GM12872 (cell line): ENCODE measurements at regions not wholly inside any gene's neighbourhood (a gene's known extent, or its start where the extent isn't known, plus 50 kb on each side); places are given as distances from the start of the nearest gene placed in this dataset.

ENCODE experiments used
- TF ChIP-seq, protein P1 (sequence below): IDR thresholded peaks from 3 replicates; pipeline ENCODE4 v1.5.1; 2011; ENCODE audit warnings: low read depth, mild to moderate bottlenecking, low read length, moderate library complexity; ENCODE audit not compliant: insufficient read depth

DNA sequence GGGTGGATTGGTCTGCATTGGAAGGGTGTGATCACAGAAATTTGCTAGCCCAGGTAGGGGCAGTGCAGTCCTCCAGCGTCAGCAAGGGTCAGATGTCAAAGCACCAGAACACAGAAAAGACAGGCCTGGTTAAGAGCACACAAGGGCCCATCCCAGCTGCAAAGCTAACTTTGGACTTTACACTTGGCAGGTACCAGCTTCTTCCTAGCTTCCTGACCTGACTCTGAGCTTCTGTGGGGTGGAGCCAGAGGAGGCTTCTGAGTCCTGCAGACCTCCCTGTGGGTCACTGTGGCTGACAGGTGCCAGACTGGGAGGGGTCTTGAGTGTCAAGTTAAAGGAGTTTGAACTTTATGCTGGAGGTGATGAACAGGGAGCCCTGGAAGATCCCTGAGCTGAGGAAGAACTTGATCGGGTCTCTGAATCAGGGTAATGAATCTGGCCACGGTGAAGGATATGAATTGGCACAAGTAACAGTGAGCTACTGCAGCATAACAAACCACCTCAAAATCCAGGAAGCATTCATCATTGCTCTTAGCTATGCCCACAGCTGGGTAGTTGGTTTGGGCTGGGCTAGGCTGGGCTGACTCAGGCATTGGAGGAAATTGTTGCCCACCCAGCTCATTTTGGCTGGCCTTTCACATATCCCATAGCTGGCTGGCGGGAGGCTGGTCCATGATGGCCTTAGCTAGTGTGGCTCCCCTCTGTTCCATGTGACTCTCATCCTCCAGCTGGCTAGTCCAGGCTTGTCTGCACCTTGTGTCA is 63.4 kb downstream of the BARX1 start:
- TF ChIP-seq, protein P1, sequence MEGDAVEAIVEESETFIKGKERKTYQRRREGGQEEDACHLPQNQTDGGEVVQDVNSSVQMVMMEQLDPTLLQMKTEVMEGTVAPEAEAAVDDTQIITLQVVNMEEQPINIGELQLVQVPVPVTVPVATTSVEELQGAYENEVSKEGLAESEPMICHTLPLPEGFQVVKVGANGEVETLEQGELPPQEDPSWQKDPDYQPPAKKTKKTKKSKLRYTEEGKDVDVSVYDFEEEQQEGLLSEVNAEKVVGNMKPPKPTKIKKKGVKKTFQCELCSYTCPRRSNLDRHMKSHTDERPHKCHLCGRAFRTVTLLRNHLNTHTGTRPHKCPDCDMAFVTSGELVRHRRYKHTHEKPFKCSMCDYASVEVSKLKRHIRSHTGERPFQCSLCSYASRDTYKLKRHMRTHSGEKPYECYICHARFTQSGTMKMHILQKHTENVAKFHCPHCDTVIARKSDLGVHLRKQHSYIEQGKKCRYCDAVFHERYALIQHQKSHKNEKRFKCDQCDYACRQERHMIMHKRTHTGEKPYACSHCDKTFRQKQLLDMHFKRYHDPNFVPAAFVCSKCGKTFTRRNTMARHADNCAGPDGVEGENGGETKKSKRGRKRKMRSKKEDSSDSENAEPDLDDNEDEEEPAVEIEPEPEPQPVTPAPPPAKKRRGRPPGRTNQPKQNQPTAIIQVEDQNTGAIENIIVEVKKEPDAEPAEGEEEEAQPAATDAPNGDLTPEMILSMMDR, result no peak

DNA sequence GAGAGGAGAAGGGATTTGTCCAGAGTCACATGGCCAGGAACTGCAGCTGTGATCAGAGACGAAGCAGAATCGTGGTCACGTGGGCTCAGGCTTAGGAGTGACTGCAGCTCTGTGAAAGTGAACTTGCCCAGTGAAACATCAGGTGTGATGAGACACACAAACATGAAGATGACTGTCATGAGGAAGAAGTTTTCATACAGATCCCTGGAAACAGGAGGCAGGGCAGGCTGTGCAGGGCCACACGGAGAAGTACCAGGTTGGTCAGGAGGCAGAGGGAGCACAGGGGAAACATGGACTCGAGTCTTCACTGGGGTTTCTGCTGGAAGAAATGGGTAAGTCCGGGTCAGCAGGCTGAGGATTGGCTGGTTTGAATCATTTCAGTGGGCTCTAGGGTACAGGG is 64.1 kb downstream of the BARX1 start:
- TF ChIP-seq, protein P1, result no peak

DNA sequence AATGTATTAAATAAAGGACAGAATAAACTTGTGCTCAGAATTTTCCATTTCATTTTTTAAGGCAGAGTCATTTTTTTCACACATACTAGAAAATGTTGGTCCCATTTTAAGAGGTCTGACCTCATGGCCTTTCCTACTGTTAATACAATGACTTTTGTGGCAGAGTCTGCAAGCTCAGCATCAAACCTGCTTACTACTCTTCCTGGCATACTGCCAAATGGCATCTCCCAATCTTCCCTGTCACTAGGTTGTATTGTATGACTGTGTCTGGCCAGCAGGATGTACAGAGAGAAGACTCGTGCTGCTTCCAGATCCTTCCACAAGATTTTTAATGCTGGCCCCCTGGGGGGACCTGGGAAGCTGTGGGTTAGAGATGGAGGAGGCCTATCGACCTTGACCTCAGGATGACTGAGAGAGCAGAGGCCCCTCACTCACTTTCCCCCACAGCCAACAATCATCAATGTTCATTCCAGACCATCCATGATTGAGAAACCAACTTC is 64.7 kb downstream of the BARX1 start:
- TF ChIP-seq, protein P1, result no peak

DNA sequence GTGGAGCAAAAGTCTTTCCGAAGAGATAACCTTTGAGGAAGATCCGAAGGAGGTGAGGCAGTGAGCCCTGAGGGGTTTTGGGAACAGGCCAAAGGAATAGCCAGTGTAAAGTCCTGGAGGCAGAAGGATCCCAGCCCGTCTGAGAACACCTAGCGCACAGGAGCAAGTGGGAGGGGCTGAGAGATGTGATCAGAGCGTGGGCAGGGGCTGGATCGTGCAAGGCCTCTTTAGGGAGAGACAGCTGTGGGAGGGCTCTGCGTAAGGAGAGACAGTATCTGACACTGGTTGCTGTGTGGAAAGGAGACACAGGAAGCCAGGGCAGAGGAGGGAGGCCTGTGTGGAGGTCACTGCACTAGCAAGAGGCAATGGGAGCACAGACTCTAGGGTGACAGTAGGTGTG is 68.2 kb downstream of the BARX1 start:
- TF ChIP-seq, protein P1, result no peak

DNA sequence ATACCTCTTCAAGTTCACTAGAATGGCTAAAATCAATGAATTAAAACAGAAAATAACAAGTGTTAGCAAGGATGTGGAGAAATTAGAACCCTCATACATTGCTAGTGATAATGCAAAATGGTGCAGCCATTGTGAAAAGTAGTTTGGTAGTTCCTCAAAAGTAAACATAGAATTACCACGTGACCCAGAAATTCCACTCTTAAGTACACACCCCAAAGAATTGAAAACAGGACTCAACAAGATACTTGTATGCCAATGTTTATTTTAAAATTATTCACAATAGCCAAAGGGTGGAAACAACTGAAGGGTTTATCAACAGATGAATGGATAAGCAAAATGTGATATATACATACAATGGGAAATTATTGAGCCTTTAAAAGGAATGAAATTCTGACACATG is 70.3 kb downstream of the BARX1 start:
- TF ChIP-seq, protein P1, result no peak

DNA sequence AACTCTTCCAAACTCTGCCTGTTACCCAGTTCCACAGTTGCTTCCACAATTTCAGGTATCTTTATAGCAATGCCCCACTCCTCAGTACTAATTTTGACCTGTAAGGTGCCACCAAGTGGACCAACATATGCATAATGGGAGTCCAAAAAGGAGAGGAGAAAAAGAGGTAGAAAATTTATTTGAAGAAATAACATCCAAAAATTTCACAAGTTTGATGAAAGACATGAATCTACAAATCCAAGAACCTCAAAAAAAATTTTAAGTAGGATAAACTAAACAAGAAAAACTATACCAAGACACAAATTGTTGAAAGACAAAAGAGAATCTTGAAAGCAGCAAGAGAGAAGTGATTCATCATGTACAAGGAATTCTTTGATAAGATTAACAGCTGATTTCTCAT is 79.8 kb downstream of the BARX1 start:
- TF ChIP-seq, protein P1, result no peak

DNA sequence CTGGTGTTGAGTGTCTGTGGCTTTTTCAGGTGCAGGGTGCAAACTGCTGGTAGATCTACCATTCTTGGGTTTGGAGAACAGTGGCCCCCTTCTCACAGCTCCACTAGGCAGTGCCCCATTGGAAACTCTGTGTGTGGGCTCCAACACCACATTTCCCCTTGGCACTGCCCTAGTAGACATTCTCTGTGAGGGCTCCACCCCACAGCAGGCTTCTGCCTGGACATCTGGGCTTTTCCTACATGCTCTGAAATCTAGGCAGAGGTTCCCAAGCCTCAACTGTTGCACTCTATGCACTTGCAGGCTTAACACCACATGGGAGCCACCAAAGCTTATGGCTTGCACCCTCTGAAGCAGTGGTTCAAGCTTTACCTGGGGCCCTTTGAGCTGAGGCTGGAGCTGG is 80.9 kb downstream of the BARX1 start:
- TF ChIP-seq, protein P1, result no peak
